ENCODE measurements at regions not wholly inside any gene's neighbourhood (a gene's known extent, or its start where the extent isn't known, plus 50 kb on each side); places are given as distances from the start of the nearest gene placed in this dataset.

- Histone ChIP-seq H3K27ac (no peak overlapping the region), H3K27me3 (ENCODE audit: insufficient read depth in 3 of 3, low read length in 2 of 3) (no peaks in the 10 kb centered on the region), H3K36me3 (ENCODE audit: insufficient read depth in 1 of 2, low read depth in 1 of 2) (no peaks in the 10 kb centered on the region), H3K9me3 (no peaks in the 10 kb centered on the region), H3K4me3 (no peak overlapping the region), H3K4me1 (no peaks in the 10 kb centered on the region)
- ATAC-seq: no peak
- intact Hi-C loops (cut with DNase I): no loop called here
- WGBS, 3 donors: 79 to 84% (median 80%) methylated on average over 17 of the region's 17 CpGs
- no peak for DNase-seq
- TF ChIP-seq CTCF (IDR thresholded peaks at IDR 0.05): no peak
Observed at GRCh38 chr16:35485915-35486314, 2026.5 kb downstream of the TP53TG3F start.

GRCh38 chr16:35492225-35492624, 2032.8 kb downstream of the TP53TG3F start:
- no peak for ATAC-seq
- H3K27me3 ChIP-seq (ENCODE audit: insufficient read depth in 3 of 3, low read length in 2 of 3): no peaks in the 10 kb centered on the region
- no peaks in the 10 kb centered on the region for H3K9me3 ChIP-seq
- H3K27ac ChIP-seq: no peak overlapping the region
- DNase-seq: no peak
- no peaks in the 10 kb centered on the region for H3K4me1 ChIP-seq
- 51 to 62% (median 54%) methylated on average over 28 of the region's 28 CpGs for WGBS, 3 donors
- no peak overlapping the region for H3K4me3 ChIP-seq
- intact Hi-C loops (cut with DNase I): no loop called here
- no peak for TF ChIP-seq CTCF (IDR thresholded peaks at IDR 0.05)
- H3K36me3 ChIP-seq (ENCODE audit: insufficient read depth in 1 of 2, low read depth in 1 of 2): no peaks in the 10 kb centered on the region

GRCh38 chr16:35497399-35497798, 2038.0 kb downstream of the TP53TG3F start:
- intact Hi-C loops (cut with DNase I): no loop called here

GRCh38 chr16:35506018-35506897, 2046.8 kb downstream of the TP53TG3F start:
- Histone ChIP-seq H3K27ac (no peak overlapping the region), H3K4me3 (no peak overlapping the region), H3K36me3 (ENCODE audit: insufficient read depth in 1 of 2, low read depth in 1 of 2) (no peaks in the 10 kb centered on the region), H3K4me1 (no peaks in the 10 kb centered on the region), H3K27me3 (ENCODE audit: insufficient read depth in 3 of 3, low read length in 2 of 3) (no peaks in the 10 kb centered on the region), H3K9me3 (no peaks in the 10 kb centered on the region)
- TF ChIP-seq CTCF (IDR thresholded peaks at IDR 0.05): no peak
- intact Hi-C loops (cut with DNase I): no loop called here
- ATAC-seq (no peak), DNase-seq (no peak)
- 47 to 57% (median 52%) methylated on average over 43 to 51 of the region's 51 CpGs for WGBS, 3 donors

More at GRCh38 chr16:35497399-35497798, 2038.0 kb downstream of the TP53TG3F start:
- no peak for TF ChIP-seq CTCF (IDR thresholded peaks at IDR 0.05)
- DNase-seq (no peak), ATAC-seq (no peak)
- H3K4me3 ChIP-seq: no peak overlapping the region
- H3K36me3 ChIP-seq (ENCODE audit: insufficient read depth in 1 of 2, low read depth in 1 of 2): no peaks in the 10 kb centered on the region
- H3K27me3 ChIP-seq (ENCODE audit: insufficient read depth in 3 of 3, low read length in 2 of 3): no peaks in the 10 kb centered on the region
- H3K4me1 ChIP-seq: no peaks in the 10 kb centered on the region
- H3K27ac ChIP-seq: no peak overlapping the region
- WGBS, 3 donors: 32 to 59% (median 38%) methylated on average over 1 of the region's 1 CpG
- no peaks in the 10 kb centered on the region for H3K9me3 ChIP-seq

- Histone ChIP-seq H3K4me1 (no peaks in the 10 kb centered on the region), H3K36me3 (ENCODE audit: insufficient read depth in 1 of 2, low read depth in 1 of 2) (no peaks in the 10 kb centered on the region), H3K27ac (no peak overlapping the region), H3K4me3 (no peak overlapping the region), H3K9me3 (no peaks in the 10 kb centered on the region), H3K27me3 (ENCODE audit: insufficient read depth in 3 of 3, low read length in 2 of 3) (no peaks in the 10 kb centered on the region)
- intact Hi-C loops (cut with DNase I): no loop called here
- no peak for ATAC-seq
- DNase-seq: no peak
- TF ChIP-seq CTCF (IDR thresholded peaks at IDR 0.05): no peak
- WGBS, 3 donors: 45 to 61% (median 53%) methylated on average over 16 of the region's 16 CpGs
Observed at GRCh38 chr16:35506898-35507194, 2047.4 kb downstream of the TP53TG3F start.
